ENCODE measurements at regions not wholly inside any gene's neighbourhood (a gene's known extent, or its start where the extent isn't known, plus 50 kb on each side); places are given as distances from the start of the nearest gene placed in this dataset.

GRCh38 chr1:50358962-50359361 is 64.3 kb downstream of the DMRTA2 start:
- no peak overlapping the region for H3K4me3 ChIP-seq (replicated peaks; ENCODE audit: insufficient read depth, low read length)
- peaks cover 3% of the 10 kb centered on the region for H3K27me3 ChIP-seq (ENCODE audit: insufficient read depth, poor library complexity, severe bottlenecking)
- DNase-seq (ENCODE audit: low read depth in 1 of 2, low spot score in 1 of 2) = no peak
- TF ChIP-seq GABPA (IDR thresholded peaks at IDR 0.05; ENCODE audit: low read depth) = no peak
- TF ChIP-seq CTCF (IDR thresholded peaks at IDR 0.05; ENCODE audit: insufficient read depth, low read length) = no peak
- TF ChIP-seq POLR2AphosphoS5 (IDR thresholded peaks at IDR 0.05; ENCODE audit: low read depth) = no peak
- no peak for TF ChIP-seq REST (IDR thresholded peaks at IDR 0.05; ENCODE audit: insufficient replicate concordance, low read depth)
- TF ChIP-seq SPI1 (IDR thresholded peaks at IDR 0.05; ENCODE audit: borderline replicate concordance, low read depth) = no peak
- no peak overlapping the region for H3K27ac ChIP-seq (replicated peaks)

GRCh38 chr1:50357186-50357585 is 66.1 kb downstream of the DMRTA2 start:
- TF ChIP-seq CTCF (IDR thresholded peaks at IDR 0.05; ENCODE audit: insufficient read depth, low read length) (no peak), SPI1 (IDR thresholded peaks at IDR 0.05; ENCODE audit: borderline replicate concordance, low read depth) (no peak), POLR2AphosphoS5 (IDR thresholded peaks at IDR 0.05; ENCODE audit: low read depth) (no peak), GABPA (IDR thresholded peaks at IDR 0.05; ENCODE audit: low read depth) (no peak), REST (IDR thresholded peaks at IDR 0.05; ENCODE audit: insufficient replicate concordance, low read depth) (no peak)
- no peak overlapping the region for H3K4me3 ChIP-seq (replicated peaks; ENCODE audit: insufficient read depth, low read length)
- DNase-seq (ENCODE audit: low read depth in 1 of 2, low spot score in 1 of 2) = no peak
- no peak overlapping the region for H3K27ac ChIP-seq (replicated peaks)
- H3K27me3 ChIP-seq (ENCODE audit: insufficient read depth, poor library complexity, severe bottlenecking) = peaks cover 3% of the 10 kb centered on the region

- H3K27ac ChIP-seq (replicated peaks) = no peak overlapping the region
- no peak for DNase-seq (ENCODE audit: low read depth in 1 of 2, low spot score in 1 of 2)
- H3K27me3 ChIP-seq (ENCODE audit: insufficient read depth, poor library complexity, severe bottlenecking) = peaks cover 3% of the 10 kb centered on the region
- no peak for TF ChIP-seq POLR2AphosphoS5 (IDR thresholded peaks at IDR 0.05; ENCODE audit: low read depth)
- no peak for TF ChIP-seq REST (IDR thresholded peaks at IDR 0.05; ENCODE audit: insufficient replicate concordance, low read depth)
- no peak for TF ChIP-seq SPI1 (IDR thresholded peaks at IDR 0.05; ENCODE audit: borderline replicate concordance, low read depth)
- TF ChIP-seq GABPA (IDR thresholded peaks at IDR 0.05; ENCODE audit: low read depth) = no peak
- TF ChIP-seq CTCF (IDR thresholded peaks at IDR 0.05; ENCODE audit: insufficient read depth, low read length) = no peak
- no peak overlapping the region for H3K4me3 ChIP-seq (replicated peaks; ENCODE audit: insufficient read depth, low read length)
Measured at GRCh38 chr1:50354813-50355212, 68.4 kb downstream of the DMRTA2 start.
